ENCODE measurements at regions not wholly inside any gene's neighbourhood (a gene's known extent, or its start where the extent isn't known, plus 50 kb on each side); places are given as distances from the start of the nearest gene placed in this dataset.

GRCh38 chr5:56494300-56494731 lies 261.2 kb upstream of the ANKRD55 start:
- peak; percentile 56 for FAIRE-seq
- 4% methylated on average over 7 of the region's 7 CpGs for WGBS (ENCODE audit: insufficient coverage, low coverage, missing lambda C conversion rate)
- in situ Hi-C loops (cut with MboI) = no loop called here
- TF ChIP-seq PYGO2 (tag; IDR thresholded peaks at IDR 0.05) = no peak
- TF ChIP-seq ZBTB26 (CRISPR knock-in tag; IDR thresholded peaks at IDR 0.05) = no peak
- no peak for TF ChIP-seq NR4A1 (CRISPR knock-in tag; IDR thresholded peaks at IDR 0.05)
- no peak for TF ChIP-seq NR4A1 (tag; IDR thresholded peaks at IDR 0.05)
- TF ChIP-seq NR0B1 (IDR thresholded peaks at IDR 0.05; ENCODE audit: partially characterized antibody) = no peak
- TF ChIP-seq TCF7 (IDR thresholded peaks at IDR 0.05; ENCODE audit: borderline replicate concordance) = no peak
- peak; percentile 91 to 94 for TF ChIP-seq FOXA3 (CRISPR knock-in tag; conservative IDR thresholded peaks at IDR 0.05 in 1 of 2, IDR thresholded peaks at IDR 0.05 in 1 of 2)
- 0 out of 4 replicates have a peak, but pooled peaks of 1 of the 2 experiments have one; percentile 43 for TF ChIP-seq TBL1XR1 (IDR thresholded peaks at IDR 0.05; ENCODE audit: low read length in 2 of 2)
- TF ChIP-seq, protein P1, sequence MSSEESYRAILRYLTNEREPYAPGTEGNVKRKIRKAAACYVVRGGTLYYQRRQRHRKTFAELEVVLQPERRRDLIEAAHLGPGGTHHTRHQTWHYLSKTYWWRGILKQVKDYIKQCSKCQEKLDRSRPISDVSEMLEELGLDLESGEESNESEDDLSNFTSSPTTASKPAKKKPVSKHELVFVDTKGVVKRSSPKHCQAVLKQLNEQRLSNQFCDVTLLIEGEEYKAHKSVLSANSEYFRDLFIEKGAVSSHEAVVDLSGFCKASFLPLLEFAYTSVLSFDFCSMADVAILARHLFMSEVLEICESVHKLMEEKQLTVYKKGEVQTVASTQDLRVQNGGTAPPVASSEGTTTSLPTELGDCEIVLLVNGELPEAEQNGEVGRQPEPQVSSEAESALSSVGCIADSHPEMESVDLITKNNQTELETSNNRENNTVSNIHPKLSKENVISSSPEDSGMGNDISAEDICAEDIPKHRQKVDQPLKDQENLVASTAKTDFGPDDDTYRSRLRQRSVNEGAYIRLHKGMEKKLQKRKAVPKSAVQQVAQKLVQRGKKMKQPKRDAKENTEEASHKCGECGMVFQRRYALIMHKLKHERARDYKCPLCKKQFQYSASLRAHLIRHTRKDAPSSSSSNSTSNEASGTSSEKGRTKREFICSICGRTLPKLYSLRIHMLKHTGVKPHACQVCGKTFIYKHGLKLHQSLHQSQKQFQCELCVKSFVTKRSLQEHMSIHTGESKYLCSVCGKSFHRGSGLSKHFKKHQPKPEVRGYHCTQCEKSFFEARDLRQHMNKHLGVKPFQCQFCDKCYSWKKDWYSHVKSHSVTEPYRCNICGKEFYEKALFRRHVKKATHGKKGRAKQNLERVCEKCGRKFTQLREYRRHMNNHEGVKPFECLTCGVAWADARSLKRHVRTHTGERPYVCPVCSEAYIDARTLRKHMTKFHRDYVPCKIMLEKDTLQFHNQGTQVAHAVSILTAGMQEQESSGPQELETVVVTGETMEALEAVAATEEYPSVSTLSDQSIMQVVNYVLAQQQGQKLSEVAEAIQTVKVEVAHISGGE (CRISPR knock-in tag; IDR thresholded peaks at IDR 0.05) = no peak
- no peak; the same call in 1 of the 2 replicates for TF ChIP-seq SMAD4 (CRISPR knock-in tag; conservative IDR thresholded peaks at IDR 0.05)
- TF ChIP-seq PREB (CRISPR knock-in tag; IDR thresholded peaks at IDR 0.05) = no peak
- no peak for TF ChIP-seq SIX5 (IDR thresholded peaks at IDR 0.05; ENCODE audit: borderline replicate concordance in 1 of 2, insufficient read depth in 1 of 2, low read depth in 1 of 2, low read length in 2 of 2)
- TF ChIP-seq TAL1 (IDR thresholded peaks at IDR 0.05) = no peak

More at GRCh38 chr5:56494300-56494731, 261.2 kb upstream of the ANKRD55 start:
- Histone ChIP-seq H3K9ac (ENCODE audit: insufficient read depth in 1 of 2, low read depth in 2 of 2, low read length in 2 of 2) (peak overlapping the region in 1 of 2 experiments; percentile 15; a peak in 2 of 4 replicates), H3K4me2 (ENCODE audit: insufficient read depth, low read length) (peak overlapping the region; percentile 29), H3K27ac (ENCODE audit: extremely low read depth, low read depth, low read length) (peak overlapping the region; percentile 66), H3K4me1 (replicated peaks in 1 of 2; ENCODE audit: control insufficient read depth in 2 of 2, insufficient read depth in 2 of 2, low read length in 2 of 2) (peaks cover 12 to 46% of the 10 kb centered on the region in 2 experiments), H3K36me3 (ENCODE audit: control insufficient read depth, insufficient read depth, low read length) (no peaks in the 10 kb centered on the region), H3K79me2 (ENCODE audit: control insufficient read depth, insufficient read depth, low read length) (no peaks in the 10 kb centered on the region), H3K27me3 (ENCODE audit: control insufficient read depth in 2 of 2, insufficient read depth in 2 of 2, low read length in 2 of 2) (no peaks in the 10 kb centered on the region), H2AFZ (ENCODE audit: low read depth, low read length) (peak overlapping the region; percentile 82), H3K9me1 (ENCODE audit: control insufficient read depth, insufficient read depth, low read length) (no peaks in the 10 kb centered on the region), H3K9me3 (replicated peaks; ENCODE audit: control insufficient read depth, insufficient read depth, low read depth, low read length) (no peaks in the 10 kb centered on the region), H3K4me3 (no peak overlapping the region), H4K20me1 (replicated peaks; ENCODE audit: control insufficient read depth, insufficient read depth, low read length) (no peaks in the 10 kb centered on the region)
- BruUV-seq (replicated peaks) = no TSS peak
- ATAC-seq (peak; percentile 74), DNase-seq (ENCODE audit: extremely low read depth in 1 of 4, low spot score in 3 of 4) (peak in 3 of 4 experiments; percentile 17 to 69 (median 44))
- intact Hi-C loops (cut with micrococcal nuclease) = loop anchor here (1.0 kb wide), 1 partner anchor 79 kb away; no protein-coding TSS in a partner anchor
- POLR2A ChIA-PET = interaction anchor here (0.7 to 0.8 kb wide), 2 partner anchors 9 to 565 kb away, joined by 3 to 5 read pairs; no protein-coding TSS in a partner anchor
- CTCF ChIA-PET (ENCODE audit: low intra/inter-chr PET ratio) = no interaction called here

Measured in K562 (cell line).